ENCODE measurements at regions not wholly inside any gene's neighbourhood (a gene's known extent, or its start where the extent isn't known, plus 50 kb on each side); places are given as distances from the start of the nearest gene placed in this dataset.

DNA sequence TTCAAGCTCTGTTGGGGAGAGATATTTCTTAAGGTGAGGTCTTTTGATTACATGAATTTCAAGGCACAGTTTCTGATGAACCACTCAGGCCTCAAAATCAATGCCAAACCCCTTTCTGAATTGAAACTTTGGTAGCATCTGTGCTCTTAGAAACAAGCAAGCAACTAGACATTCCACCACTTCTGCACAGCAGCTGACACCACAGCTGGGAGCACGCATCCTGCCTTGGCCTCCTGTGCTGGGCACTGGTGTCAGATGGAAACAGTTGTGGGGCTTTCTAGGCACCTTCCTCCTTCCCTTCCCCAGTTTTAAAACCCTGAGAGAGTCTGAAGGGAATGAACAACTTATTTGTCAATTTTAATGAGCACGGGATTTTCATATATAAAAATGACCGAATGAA lies 360.2 kb downstream of the ADGRL2 start:
- no peak for DNase-seq
- Histone ChIP-seq H3K9me3 (no peaks in the 10 kb centered on the region), H3K4me3 (no peak overlapping the region), H3K27ac (no peak overlapping the region), H3K4me1 (no peaks in the 10 kb centered on the region), H3K36me3 (no peaks in the 10 kb centered on the region), H3K27me3 (no peaks in the 10 kb centered on the region)
- intact Hi-C loops (cut with DNase I) = no loop called here
- WGBS, 2 donors = 89 to 90% methylated on average over 3 of the region's 3 CpGs
- TF ChIP-seq, protein P1, sequence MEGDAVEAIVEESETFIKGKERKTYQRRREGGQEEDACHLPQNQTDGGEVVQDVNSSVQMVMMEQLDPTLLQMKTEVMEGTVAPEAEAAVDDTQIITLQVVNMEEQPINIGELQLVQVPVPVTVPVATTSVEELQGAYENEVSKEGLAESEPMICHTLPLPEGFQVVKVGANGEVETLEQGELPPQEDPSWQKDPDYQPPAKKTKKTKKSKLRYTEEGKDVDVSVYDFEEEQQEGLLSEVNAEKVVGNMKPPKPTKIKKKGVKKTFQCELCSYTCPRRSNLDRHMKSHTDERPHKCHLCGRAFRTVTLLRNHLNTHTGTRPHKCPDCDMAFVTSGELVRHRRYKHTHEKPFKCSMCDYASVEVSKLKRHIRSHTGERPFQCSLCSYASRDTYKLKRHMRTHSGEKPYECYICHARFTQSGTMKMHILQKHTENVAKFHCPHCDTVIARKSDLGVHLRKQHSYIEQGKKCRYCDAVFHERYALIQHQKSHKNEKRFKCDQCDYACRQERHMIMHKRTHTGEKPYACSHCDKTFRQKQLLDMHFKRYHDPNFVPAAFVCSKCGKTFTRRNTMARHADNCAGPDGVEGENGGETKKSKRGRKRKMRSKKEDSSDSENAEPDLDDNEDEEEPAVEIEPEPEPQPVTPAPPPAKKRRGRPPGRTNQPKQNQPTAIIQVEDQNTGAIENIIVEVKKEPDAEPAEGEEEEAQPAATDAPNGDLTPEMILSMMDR (IDR thresholded peaks at IDR 0.05) = no peak
- ATAC-seq = no peak
- FAIRE-seq = no peak

DNA sequence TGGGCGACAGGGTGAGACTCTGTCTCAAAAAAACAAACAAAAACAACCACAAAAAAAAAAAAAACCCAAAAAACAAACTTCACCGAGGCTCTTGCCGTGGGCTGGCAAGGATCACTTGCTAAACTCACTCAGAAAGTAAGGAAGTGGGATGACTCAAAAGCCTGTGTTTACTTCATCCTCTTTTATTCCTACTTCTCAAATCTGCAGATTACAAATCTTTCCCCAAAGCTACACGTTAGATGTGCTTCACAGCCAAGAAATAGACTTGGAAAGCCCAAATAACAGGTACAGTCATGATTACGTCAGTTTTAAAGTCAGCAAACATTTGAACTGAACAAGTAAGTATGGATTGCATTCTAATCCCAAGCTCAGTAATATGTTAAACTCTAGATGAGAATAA lies 359.3 kb downstream of the ADGRL2 start:
- TF ChIP-seq, protein P1 (IDR thresholded peaks at IDR 0.05) = no peak

DNA sequence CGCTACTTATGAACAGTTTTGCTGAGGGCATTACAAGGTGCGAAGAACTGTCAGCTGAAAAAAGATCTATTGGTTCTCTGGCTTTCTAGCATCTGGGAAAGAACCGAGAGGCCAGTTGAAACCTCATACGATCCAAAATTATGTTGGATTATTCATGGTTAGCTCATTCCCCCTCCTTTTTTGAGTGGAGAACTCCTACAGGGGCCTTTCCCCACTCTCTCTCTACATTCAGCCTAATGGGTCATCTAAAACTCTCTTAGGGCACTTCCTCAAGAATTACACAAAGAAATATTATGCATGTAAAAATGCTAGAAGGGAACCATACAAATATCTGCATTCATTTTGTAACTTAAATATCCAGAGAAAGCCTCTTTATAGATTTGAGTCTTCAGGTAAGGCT lies 358.2 kb downstream of the ADGRL2 start:
- TF ChIP-seq, protein P1 (IDR thresholded peaks at IDR 0.05) = no peak
- FAIRE-seq = no peak

More for the DNA sequence above, 359.3 kb downstream of the ADGRL2 start:
- Histone ChIP-seq H3K4me3 (no peak overlapping the region), H3K36me3 (no peaks in the 10 kb centered on the region), H3K9me3 (no peaks in the 10 kb centered on the region), H3K4me1 (no peaks in the 10 kb centered on the region), H3K27ac (no peak overlapping the region), H3K27me3 (no peaks in the 10 kb centered on the region)
- 73 to 84% methylated on average over 5 of the region's 5 CpGs for WGBS, 2 donors
- no peak for DNase-seq
- no peak for ATAC-seq
- no peak for FAIRE-seq
- intact Hi-C loops (cut with DNase I) = no loop called here

DNA sequence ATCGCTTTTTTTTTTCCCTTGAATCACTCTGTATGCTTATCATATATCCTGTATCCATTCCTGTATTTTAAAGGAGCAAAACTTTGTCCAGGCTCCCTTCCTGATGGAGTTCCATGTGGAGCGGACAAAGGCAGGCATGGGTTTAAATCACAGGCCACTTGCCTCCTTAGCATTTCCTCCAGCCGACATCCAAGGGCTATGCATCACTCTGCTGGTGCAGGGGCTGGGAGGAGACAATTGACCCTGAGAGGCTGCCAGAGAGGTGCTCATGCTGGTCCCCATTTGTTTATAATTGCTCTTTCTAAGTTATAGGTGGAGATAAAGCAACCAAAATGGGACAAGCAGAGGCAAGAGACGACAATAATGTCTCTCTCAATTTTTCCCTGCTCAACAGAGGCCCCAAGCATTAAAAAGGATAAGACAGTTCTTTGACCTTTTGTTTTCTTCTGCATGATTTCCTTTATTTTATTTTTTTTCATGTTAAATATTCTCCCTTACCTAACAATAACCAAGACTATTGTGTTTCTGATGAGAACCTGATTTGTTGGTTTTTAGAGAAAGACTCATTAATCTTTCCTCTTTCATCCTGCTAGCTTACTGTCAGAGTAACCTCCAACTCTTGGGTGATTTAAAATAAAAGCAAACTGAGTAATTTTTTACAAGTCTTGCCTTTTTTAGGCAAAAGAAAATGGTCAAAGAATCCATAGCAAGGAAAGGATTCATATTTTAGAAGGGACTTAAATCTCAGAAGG lies 353.7 kb downstream of the ADGRL2 start:
- WGBS, 2 donors = 85 to 90% methylated on average over 4 of the region's 4 CpGs
- intact Hi-C loops (cut with DNase I) = no loop called here

More for the DNA sequence above, 358.2 kb downstream of the ADGRL2 start:
- WGBS, 2 donors = 86 to 90% methylated on average over 4 of the region's 4 CpGs
- no peaks in the 10 kb centered on the region for H3K9me3 ChIP-seq
- ATAC-seq (no peak), DNase-seq (no peak)
- H3K36me3 ChIP-seq = no peaks in the 10 kb centered on the region
- no peaks in the 10 kb centered on the region for H3K27me3 ChIP-seq
- H3K4me1 ChIP-seq = no peaks in the 10 kb centered on the region
- H3K4me3 ChIP-seq = no peak overlapping the region
- no peak overlapping the region for H3K27ac ChIP-seq
- intact Hi-C loops (cut with DNase I) = no loop called here

DNA sequence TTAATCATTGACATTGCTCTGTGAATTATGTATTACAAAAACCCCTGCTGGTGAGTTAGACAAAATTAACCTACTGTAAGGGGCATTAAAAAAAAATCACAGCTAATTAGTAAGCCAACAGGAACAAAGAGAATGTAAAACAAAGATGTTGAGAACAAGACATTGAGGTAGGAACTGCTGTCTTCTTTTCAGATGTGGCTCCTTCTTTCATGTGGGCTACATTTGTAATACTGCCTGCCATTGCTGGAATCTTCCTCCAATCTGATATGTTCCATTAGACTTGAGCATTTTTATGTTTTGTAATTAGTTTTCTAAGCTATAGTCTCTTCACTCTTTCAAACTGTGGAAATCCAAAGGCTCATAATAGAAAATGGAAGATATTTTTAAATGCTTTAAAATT lies 353.0 kb downstream of the ADGRL2 start:
- no peak for FAIRE-seq
- H3K9me3 ChIP-seq = no peaks in the 10 kb centered on the region
- no peaks in the 10 kb centered on the region for H3K36me3 ChIP-seq
- no peak overlapping the region for H3K27ac ChIP-seq
- H3K4me1 ChIP-seq = peaks cover 0 to 13% (median 7%) of the 10 kb centered on the region in 3 donors
- no peak overlapping the region for H3K4me3 ChIP-seq
- intact Hi-C loops (cut with DNase I) = no loop called here
- ATAC-seq = no peak
- TF ChIP-seq, protein P1 (IDR thresholded peaks at IDR 0.05) = no peak
- DNase-seq = no peak
- no peaks in the 10 kb centered on the region for H3K27me3 ChIP-seq

More for the DNA sequence above, 353.7 kb downstream of the ADGRL2 start:
- DNase-seq (no peak), ATAC-seq (no peak), FAIRE-seq (no peak)
- H3K4me1 ChIP-seq = peaks cover 0 to 13% (median 7%) of the 10 kb centered on the region in 3 donors
- no peaks in the 10 kb centered on the region for H3K27me3 ChIP-seq
- no peaks in the 10 kb centered on the region for H3K36me3 ChIP-seq
- H3K9me3 ChIP-seq = no peaks in the 10 kb centered on the region
- H3K4me3 ChIP-seq = no peak overlapping the region
- TF ChIP-seq, protein P1 (IDR thresholded peaks at IDR 0.05) = no peak
- H3K27ac ChIP-seq = no peak overlapping the region

Measured in pancreas (tissue), 10 donors.